Astrocyte of the cerebellum (primary cell): ENCODE measurements at regions not wholly inside any gene's neighbourhood (a gene's known extent, or its start where the extent isn't known, plus 50 kb on each side); places are given as distances from the start of the nearest gene placed in this dataset.
"Not testable (repeated sequence)": the region's sequence is repeated elsewhere in the genome, so short reads cannot be mapped to it uniquely, and the experiment has no call there.

Experiments used
- DNase-seq: peaks from one replicate; pipeline ENCODE4 v3.0.0-alpha.2; 2011; ENCODE audit warnings: low read depth
- H3K4me3 ChIP-seq: 2 replicates; pipeline ENCODE4 v1.5.1; 2011; ENCODE audit warnings: mild to moderate bottlenecking, low read depth, low read length, moderate library complexity
- CTCF ChIP-seq: IDR thresholded peaks from 2 replicates; pipeline ENCODE4 v1.5.1; 2012; ENCODE audit warnings: low read length, low read depth, moderate library complexity, mild to moderate bottlenecking; ENCODE audit errors: missing control alignments
- in situ Hi-C: cut with HindIII; loops from 2 replicates; pipeline ENCODE4 v1.10.0; 2017; ENCODE audit warnings: low sequenced_read_pairs

GRCh38 chr14:106786697-106787096, 1260.3 kb downstream of the TMEM121 start:
- no peak for DNase-seq
- H3K4me3 ChIP-seq, result no peak overlapping the region
- TF ChIP-seq CTCF, result no peak
- in situ Hi-C loops, result no loop called here

- in situ Hi-C loops, result no loop called here
- no peak for TF ChIP-seq CTCF
- no peak overlapping the region for H3K4me3 ChIP-seq
- no peak for DNase-seq
These were observed 1261.2 kb downstream of the TMEM121 start for GRCh38 chr14:106787626-106788025.

- no peak for TF ChIP-seq CTCF
- in situ Hi-C loops, result no loop called here
- no peak overlapping the region for H3K4me3 ChIP-seq
- DNase-seq, result no peak
These were observed 1262.2 kb downstream of the TMEM121 start for GRCh38 chr14:106788534-106788933.

- H3K4me3 ChIP-seq, result no peak overlapping the region
- in situ Hi-C loops, result no loop called here
- no peak for TF ChIP-seq CTCF
- no peak for DNase-seq
These were observed 1262.9 kb downstream of the TMEM121 start for GRCh38 chr14:106789318-106789717.

GRCh38 chr14:106790189-106791036, 1264.0 kb downstream of the TMEM121 start:
- in situ Hi-C loops, result no loop called here
- no peak for DNase-seq
- no peak overlapping the region for H3K4me3 ChIP-seq
- no peak for TF ChIP-seq CTCF

- no peak for DNase-seq
- in situ Hi-C loops, result no loop called here
- H3K4me3 ChIP-seq, result no peak overlapping the region
- TF ChIP-seq CTCF, result no peak
These were observed 1266.2 kb downstream of the TMEM121 start for GRCh38 chr14:106792543-106792942.

GRCh38 chr14:106798166-106798565, 1271.8 kb downstream of the TMEM121 start:
- in situ Hi-C loops, DNase-seq, H3K4me3 ChIP-seq: not testable (repeated sequence)
